GM12878 (cell line): ENCODE measurements at regions not wholly inside any gene's neighbourhood (a gene's known extent, or its start where the extent isn't known, plus 50 kb on each side); places are given as distances from the start of the nearest gene placed in this dataset.

Experiments used
- ATAC-seq: fragments of 200-7000 bp; cut with Tn5 transposase; 3 replicates; pipeline ENCODE4 v1.9.1; 2020; ENCODE audit warnings: mild to moderate bottlenecking, moderate library complexity
- BruUV-seq: library from RNA; stranded (reverse); fragments of 400-500 nt; replicated peaks from 2 replicates; lab custom pipeline; 2021; lab: Mats Ljungman, UMichigan
- CTCF ChIA-PET: fragments of 300-600 bp; sonication (Branson Sonifier 250); formaldehyde crosslinking; extraction: SDS; loops from one replicate; lab custom pipeline; 2021; ENCODE audit warnings: inconsistent platforms; lab: Yijun Ruan, JAX
- POLR2A ChIA-PET: fragments of 350-600 bp; formaldehyde crosslinking; extraction: SDS; loops from one replicate; lab custom pipeline; 2021; ENCODE audit warnings: inconsistent platforms; lab: Charles Lee
- RAD21 ChIA-PET: fragments of 300-600 bp; sonication (Branson Sonifier 250); formaldehyde crosslinking; loops from one replicate; lab custom pipeline; 2023; ENCODE audit warnings: antibody characterized with exemption; ENCODE audit not compliant: unreplicated experiment; lab: Charles Lee
- SMC1A ChIA-PET: fragments of 300-600 bp; sonication (Branson Sonifier 250); formaldehyde crosslinking; loops from one replicate; lab custom pipeline; 2023; ENCODE audit not compliant: unreplicated experiment, uncharacterized antibody; lab: Charles Lee
- DNase-seq: peaks from one replicate; pipeline ENCODE4 v3.0.0-alpha.2; 2011; ENCODE audit warnings: low read depth, low spot score
- FAIRE-seq: peaks from 3 replicates; lab custom pipeline; 2011; peaks lifted over from hg19 to GRCh38; lab: Jason Lieb, UNC
- H2AFZ ChIP-seq: 2 replicates; pipeline ENCODE4 v1.6.0; 2011; ENCODE audit warnings: low read depth, low read length, control low read depth; ENCODE audit not compliant: control insufficient read depth
- H3K27ac ChIP-seq: 2 replicates; pipeline ENCODE4 v1.5.1; 2011; ENCODE audit warnings: control low read depth; ENCODE audit not compliant: control insufficient read depth, insufficient read depth
- H3K27me3 ChIP-seq, 2 experiments: replicated peaks in 1 of 2; 2 replicates each; pipeline versions ENCODE4 v1.6.0 to v1.6.1; 2011; ENCODE audit warnings: low read length in 1 of 2; ENCODE audit not compliant: control insufficient read depth in 2 of 2, insufficient read depth in 2 of 2
- H3K36me3 ChIP-seq, 2 experiments: 2 replicates each; pipeline ENCODE4 v1.5.1; 2011; ENCODE audit warnings: low read length in 1 of 2; ENCODE audit not compliant: control insufficient read depth in 2 of 2, insufficient read depth in 2 of 2
- H3K4me1 ChIP-seq: 2 replicates; pipeline ENCODE4 v1.6.1; 2011; ENCODE audit warnings: mild to moderate bottlenecking, low read length, moderate library complexity, mixed read lengths; ENCODE audit not compliant: control insufficient read depth, insufficient read depth
- H3K4me2 ChIP-seq: 2 replicates; pipeline ENCODE4 v1.6.0; 2011; ENCODE audit warnings: control low read depth; ENCODE audit not compliant: control insufficient read depth, insufficient read depth
- H3K4me3 ChIP-seq: fragments of 200-600 bp; sonication (generic); 2 replicates; pipeline ENCODE4 v1.5.1; 2016
- H3K79me2 ChIP-seq: 2 replicates; pipeline ENCODE4 v1.6.0; 2011; ENCODE audit warnings: low read length; ENCODE audit not compliant: control insufficient read depth, insufficient read depth
- H3K9ac ChIP-seq: 2 replicates; pipeline ENCODE4 v1.8.0; 2011; ENCODE audit warnings: low read length, control low read depth, mixed read lengths; ENCODE audit not compliant: control insufficient read depth, insufficient read depth
- H3K9me3 ChIP-seq: replicated peaks from 3 replicates; pipeline ENCODE4 v1.5.1; 2011; ENCODE audit warnings: mild to moderate bottlenecking, low read length; ENCODE audit not compliant: control insufficient read depth, insufficient read depth
- H4K20me1 ChIP-seq: 2 replicates; pipeline ENCODE4 v1.6.0; 2011; ENCODE audit not compliant: control insufficient read depth, insufficient read depth
- EED ChIP-seq: sonication (generic); IDR thresholded peaks from 2 replicates; pipeline ENCODE4 v1.6.1; 2016; ENCODE audit warnings: antibody characterized with exemption, low read depth
- EP300 ChIP-seq, 2 experiments: fragments of 150-350 bp in 1 of 2; IDR thresholded peaks; 2 replicates each; pipeline ENCODE4 v1.6.1; 2011 to 2012; ENCODE audit warnings: low read depth in 2 of 2, low read length in 2 of 2, borderline replicate concordance in 1 of 2, improper control_type of control experiment in 1 of 2, inconsistent platforms in 1 of 2; ENCODE audit not compliant: control insufficient read depth in 1 of 2
- FOXK2 ChIP-seq: fragments of 450-650 bp; IDR thresholded peaks from 2 replicates; pipeline ENCODE4 v1.6.1; 2017; ENCODE audit warnings: mild to moderate bottlenecking, moderate library complexity
- IKZF1 ChIP-seq: fragments of 450-650 bp; conservative IDR thresholded peaks from 2 replicates; pipeline ENCODE4 v1.6.1; 2017; ENCODE audit warnings: antibody characterized with exemption, mild to moderate bottlenecking
- MAX ChIP-seq: IDR thresholded peaks from 2 replicates; pipeline ENCODE4 v1.6.1; 2012; ENCODE audit warnings: low read depth, low read length, improper control_type of control experiment
- MTA2 ChIP-seq: fragments of 450-650 bp; IDR thresholded peaks from 2 replicates; pipeline ENCODE4 v1.6.1; 2016; ENCODE audit warnings: low read depth, mild to moderate bottlenecking, moderate library complexity
- MXI1 ChIP-seq: fragments of 150-350 bp; IDR thresholded peaks from 2 replicates; pipeline ENCODE4 v1.6.1; 2011; ENCODE audit warnings: low read depth, mild to moderate bottlenecking, inconsistent platforms, low read length, improper control_type of control experiment
- NFXL1 ChIP-seq: fragments of 450-650 bp; IDR thresholded peaks from 2 replicates; pipeline ENCODE4 v1.6.1; 2017; ENCODE audit warnings: antibody characterized with exemption, mild to moderate bottlenecking, borderline replicate concordance
- NFYA ChIP-seq: IDR thresholded peaks from 2 replicates; pipeline ENCODE4 v1.6.1; 2011; ENCODE audit warnings: low read depth, mild to moderate bottlenecking, low read length, improper control_type of control experiment, borderline replicate concordance
- PAX8 ChIP-seq: fragments of 450-650 bp; IDR thresholded peaks from 2 replicates; pipeline ENCODE4 v1.6.1; 2017; ENCODE audit warnings: mild to moderate bottlenecking, moderate library complexity
- POLR2A ChIP-seq: IDR thresholded peaks from 2 replicates; pipeline ENCODE4 v1.6.1; 2011; ENCODE audit warnings: low read depth, mild to moderate bottlenecking, low read length
- POLR2AphosphoS5 ChIP-seq: IDR thresholded peaks from 2 replicates; pipeline ENCODE4 v1.6.1; 2011; ENCODE audit warnings: mild to moderate bottlenecking, low read length, inconsistent platforms
- RAD51 ChIP-seq: fragments of 450-650 bp; IDR thresholded peaks from 2 replicates; pipeline ENCODE4 v1.6.1; 2016; ENCODE audit warnings: moderate library complexity, mild to moderate bottlenecking, inconsistent platforms
- TCF12 ChIP-seq: IDR thresholded peaks from 2 replicates; pipeline ENCODE4 v1.6.1; 2011; ENCODE audit warnings: low read depth, mild to moderate bottlenecking, low read length
- ZBTB33 ChIP-seq: fragments of 450-650 bp; IDR thresholded peaks from 2 replicates; pipeline ENCODE4 v1.6.1; 2017; ENCODE audit warnings: mild to moderate bottlenecking
- WGBS: methylation state at CpG from one replicate; pipeline ENCODE4 v1.1.6; 2016; ENCODE audit warnings: low lambda C conversion rate; ENCODE audit not compliant: insufficient replicate concordance, insufficient coverage; ENCODE audit errors: missing lambda C conversion rate; 5-methylcytosine and 5-hydroxymethylcytosine counted together
- in situ Hi-C: fragments of 300-500 bp; cut with MboI; formaldehyde crosslinking; loops from 9 replicates; pipeline ENCODE4 v1.14.3; 2018; ENCODE audit warnings: mixed read lengths
- intact Hi-C: fragments of 100-400 bp; cut with micrococcal nuclease; formaldehyde crosslinking; loops from one replicate; pipeline ENCODE4 v1.14.2; 2022; ENCODE audit not compliant: unreplicated experiment
- TF ChIP-seq, protein P1 (sequence below): IDR thresholded peaks from 2 replicates; pipeline ENCODE4 v1.6.1; 2012; ENCODE audit warnings: mild to moderate bottlenecking, low read depth, low read length

GRCh38 chr3:11727207-11727606 is 83.5 kb upstream of the VGLL4 start (continued):
- TF ChIP-seq RAD51 = no peak
- no peak for TF ChIP-seq IKZF1
- TF ChIP-seq MAX = no peak
- no peak for TF ChIP-seq EED
- no peak for TF ChIP-seq PAX8
- no peak for TF ChIP-seq TCF12

DNA sequence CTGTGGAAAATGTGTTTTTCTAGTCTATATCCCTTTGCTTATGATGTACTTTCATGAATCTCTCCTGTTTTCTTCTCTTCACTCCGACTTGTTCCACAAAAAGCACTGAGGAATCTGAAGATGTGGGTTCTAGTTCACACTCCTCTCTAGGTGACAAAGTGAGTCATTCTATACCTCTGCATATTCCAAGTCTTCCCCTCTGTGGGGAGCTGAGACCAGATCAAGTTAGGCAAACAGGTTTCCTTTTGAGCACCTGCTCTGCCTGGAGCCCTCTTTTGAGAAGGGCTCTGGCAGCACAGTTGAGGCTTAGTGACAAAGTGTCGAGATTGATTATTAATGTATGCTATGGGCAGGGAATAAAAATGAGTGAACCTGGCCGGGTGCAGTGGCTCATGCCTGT is 82.4 kb upstream of the VGLL4 start:
- Histone ChIP-seq H3K27me3 (no peaks in the 10 kb centered on the region), H3K4me1 (no peaks in the 10 kb centered on the region), H2AFZ (no peak overlapping the region), H3K36me3 (no peaks in the 10 kb centered on the region), H3K79me2 (no peaks in the 10 kb centered on the region), H3K4me2 (no peak overlapping the region), H4K20me1 (no peaks in the 10 kb centered on the region), H3K4me3 (no peak overlapping the region), H3K27ac (no peak overlapping the region), H3K9ac (no peak overlapping the region), H3K9me3 (no peaks in the 10 kb centered on the region)
- no TSS peak for BruUV-seq
- WGBS = 35% methylated on average over 3 of the region's 3 CpGs
- intact Hi-C loops = no loop called here
- no peak for TF ChIP-seq POLR2A
- TF ChIP-seq NFXL1 = no peak
- no peak for TF ChIP-seq FOXK2
- no peak for TF ChIP-seq EP300 (IDR thresholded peaks at IDR 0.05; ENCODE audit: borderline replicate concordance in 1 of 2, control insufficient read depth in 1 of 2, low read depth in 2 of 2, low read length in 2 of 2)
- TF ChIP-seq POLR2AphosphoS5 = no peak
- TF ChIP-seq MTA2 = no peak
- TF ChIP-seq, protein P1, sequence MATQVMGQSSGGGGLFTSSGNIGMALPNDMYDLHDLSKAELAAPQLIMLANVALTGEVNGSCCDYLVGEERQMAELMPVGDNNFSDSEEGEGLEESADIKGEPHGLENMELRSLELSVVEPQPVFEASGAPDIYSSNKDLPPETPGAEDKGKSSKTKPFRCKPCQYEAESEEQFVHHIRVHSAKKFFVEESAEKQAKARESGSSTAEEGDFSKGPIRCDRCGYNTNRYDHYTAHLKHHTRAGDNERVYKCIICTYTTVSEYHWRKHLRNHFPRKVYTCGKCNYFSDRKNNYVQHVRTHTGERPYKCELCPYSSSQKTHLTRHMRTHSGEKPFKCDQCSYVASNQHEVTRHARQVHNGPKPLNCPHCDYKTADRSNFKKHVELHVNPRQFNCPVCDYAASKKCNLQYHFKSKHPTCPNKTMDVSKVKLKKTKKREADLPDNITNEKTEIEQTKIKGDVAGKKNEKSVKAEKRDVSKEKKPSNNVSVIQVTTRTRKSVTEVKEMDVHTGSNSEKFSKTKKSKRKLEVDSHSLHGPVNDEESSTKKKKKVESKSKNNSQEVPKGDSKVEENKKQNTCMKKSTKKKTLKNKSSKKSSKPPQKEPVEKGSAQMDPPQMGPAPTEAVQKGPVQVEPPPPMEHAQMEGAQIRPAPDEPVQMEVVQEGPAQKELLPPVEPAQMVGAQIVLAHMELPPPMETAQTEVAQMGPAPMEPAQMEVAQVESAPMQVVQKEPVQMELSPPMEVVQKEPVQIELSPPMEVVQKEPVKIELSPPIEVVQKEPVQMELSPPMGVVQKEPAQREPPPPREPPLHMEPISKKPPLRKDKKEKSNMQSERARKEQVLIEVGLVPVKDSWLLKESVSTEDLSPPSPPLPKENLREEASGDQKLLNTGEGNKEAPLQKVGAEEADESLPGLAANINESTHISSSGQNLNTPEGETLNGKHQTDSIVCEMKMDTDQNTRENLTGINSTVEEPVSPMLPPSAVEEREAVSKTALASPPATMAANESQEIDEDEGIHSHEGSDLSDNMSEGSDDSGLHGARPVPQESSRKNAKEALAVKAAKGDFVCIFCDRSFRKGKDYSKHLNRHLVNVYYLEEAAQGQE = no peak
- TF ChIP-seq NFYA = no peak
- TF ChIP-seq MXI1 = no peak
- no peak for TF ChIP-seq ZBTB33
- ChIA-PET CTCF (no interaction called here), SMC1A (no interaction called here), POLR2A (no interaction called here), RAD21 (no interaction called here)
- no peak for ATAC-seq
- no peak for FAIRE-seq
- DNase-seq = no peak
- in situ Hi-C loops = no loop called here
